ENCODE measurements at regions not wholly inside any gene's neighbourhood (a gene's known extent, or its start where the extent isn't known, plus 50 kb on each side); places are given as distances from the start of the nearest gene placed in this dataset.

DNA sequence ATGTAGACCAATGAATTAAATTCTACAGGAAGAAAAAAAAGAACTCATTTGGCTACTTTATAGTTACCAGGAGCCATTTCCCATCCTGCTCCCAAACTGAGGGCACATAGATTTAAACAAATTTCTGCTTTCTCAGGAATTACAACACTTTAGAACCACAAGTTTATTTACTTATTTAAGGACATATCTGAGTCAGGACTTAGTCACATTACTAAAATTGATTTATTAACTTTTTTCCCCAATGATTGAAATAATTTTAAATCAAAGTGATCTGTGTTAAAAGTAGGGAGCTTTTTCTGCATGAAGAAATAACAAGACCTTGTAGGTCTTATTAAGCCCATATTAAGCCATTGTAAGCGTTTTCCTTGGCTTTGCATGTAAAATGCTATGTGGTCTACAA lies 291.0 kb upstream of the HAND2 start:
- intact Hi-C loops (cut with DNase I): no loop called here
- DNase-seq (ENCODE audit: low spot score): no peak

- intact Hi-C loops (cut with DNase I): no loop called here
- DNase-seq (ENCODE audit: low spot score): no peak
Measured at GRCh38 chr4:173807347-173807746, 277.3 kb upstream of the HAND2 start.

DNA sequence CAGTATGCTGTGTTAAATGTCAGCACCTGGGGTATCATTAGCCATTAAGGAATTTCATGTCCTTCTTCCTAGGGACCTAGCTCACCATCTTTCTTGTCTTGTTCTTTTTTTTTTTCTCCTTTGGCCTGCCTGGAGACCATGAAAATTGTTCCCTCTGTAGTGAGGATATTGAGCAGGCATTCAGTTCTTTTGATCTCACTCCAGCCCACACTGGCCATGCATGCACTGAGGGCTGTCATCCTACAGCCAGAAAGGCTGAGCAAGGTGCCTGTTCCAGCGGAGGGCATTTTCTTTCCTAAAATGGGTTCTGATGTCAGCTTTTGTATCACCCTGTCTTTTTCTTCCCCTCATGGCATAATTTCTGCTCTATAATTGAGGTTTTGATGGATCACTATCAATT lies 275.9 kb upstream of the HAND2 start:
- intact Hi-C loops (cut with DNase I): no loop called here
- DNase-seq (ENCODE audit: low spot score): no peak

DNA sequence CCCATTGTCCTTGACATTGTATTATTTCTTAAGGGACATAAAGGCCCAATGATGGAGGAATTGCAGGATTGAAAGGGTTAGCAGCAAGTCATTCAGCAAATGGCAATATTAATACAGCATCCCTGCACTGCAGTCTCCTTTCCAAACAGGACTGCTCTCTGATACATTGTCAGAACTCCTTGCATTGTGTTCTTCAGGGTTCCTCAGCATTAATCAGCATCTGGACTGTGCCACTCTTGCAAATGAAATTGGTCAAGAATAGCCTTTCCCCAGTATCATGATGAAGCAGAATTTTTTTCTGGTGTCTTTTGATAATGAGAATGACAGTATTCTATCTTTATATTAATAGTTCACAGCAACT lies 272.6 kb upstream of the HAND2 start:
- no peak for DNase-seq (ENCODE audit: low spot score)
- intact Hi-C loops (cut with DNase I): no loop called here

GRCh38 chr4:173801876-173802661 lies 272.0 kb upstream of the HAND2 start:
- intact Hi-C loops (cut with DNase I): no loop called here
- DNase-seq (ENCODE audit: low spot score): no peak

DNA sequence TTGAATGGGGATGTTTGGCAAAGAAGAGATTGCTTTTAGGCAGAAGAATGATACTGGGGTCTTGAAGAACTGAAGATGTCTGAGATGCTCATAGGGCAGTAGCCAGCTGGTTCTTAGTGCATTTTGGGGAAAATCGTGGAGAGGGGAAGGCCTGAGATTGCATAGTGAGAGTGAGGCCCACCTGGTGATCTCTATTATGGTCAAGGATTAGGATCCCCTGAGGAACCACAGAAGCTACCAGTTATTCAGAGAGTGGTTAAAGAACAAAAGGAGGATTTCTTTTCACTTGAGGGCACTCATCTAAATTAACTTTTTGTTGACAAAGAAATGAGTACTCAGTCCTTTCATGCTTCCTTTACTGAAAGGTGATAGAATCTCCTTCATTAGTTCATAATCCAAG lies 271.3 kb upstream of the HAND2 start:
- intact Hi-C loops (cut with DNase I): no loop called here
- DNase-seq (ENCODE audit: low spot score): no peak

- intact Hi-C loops (cut with DNase I): no loop called here
- no peak for DNase-seq (ENCODE audit: low spot score)
Measured at GRCh38 chr4:173797296-173797695, 267.3 kb upstream of the HAND2 start.

DNA sequence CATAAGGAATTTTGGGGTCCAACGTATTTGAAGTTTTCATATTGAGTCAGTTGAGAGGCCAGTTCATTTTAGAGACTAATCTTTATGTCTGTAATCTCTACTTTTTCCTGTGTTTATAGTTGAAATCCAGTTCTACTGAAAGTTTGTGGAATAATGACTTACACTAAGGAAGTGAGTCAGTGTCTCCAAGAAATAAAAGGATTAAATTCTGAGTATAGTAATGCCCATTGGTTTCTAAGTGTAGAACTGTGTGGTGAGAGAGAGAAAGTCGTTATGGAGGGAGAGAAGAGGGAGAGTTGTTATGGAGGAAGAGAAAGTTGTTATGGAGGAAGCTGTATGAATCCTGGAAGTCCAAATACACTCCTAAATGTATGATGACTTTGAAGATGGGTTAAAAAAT lies 264.6 kb upstream of the HAND2 start:
- no peak for DNase-seq (ENCODE audit: low spot score)
- intact Hi-C loops (cut with DNase I): no loop called here

DNA sequence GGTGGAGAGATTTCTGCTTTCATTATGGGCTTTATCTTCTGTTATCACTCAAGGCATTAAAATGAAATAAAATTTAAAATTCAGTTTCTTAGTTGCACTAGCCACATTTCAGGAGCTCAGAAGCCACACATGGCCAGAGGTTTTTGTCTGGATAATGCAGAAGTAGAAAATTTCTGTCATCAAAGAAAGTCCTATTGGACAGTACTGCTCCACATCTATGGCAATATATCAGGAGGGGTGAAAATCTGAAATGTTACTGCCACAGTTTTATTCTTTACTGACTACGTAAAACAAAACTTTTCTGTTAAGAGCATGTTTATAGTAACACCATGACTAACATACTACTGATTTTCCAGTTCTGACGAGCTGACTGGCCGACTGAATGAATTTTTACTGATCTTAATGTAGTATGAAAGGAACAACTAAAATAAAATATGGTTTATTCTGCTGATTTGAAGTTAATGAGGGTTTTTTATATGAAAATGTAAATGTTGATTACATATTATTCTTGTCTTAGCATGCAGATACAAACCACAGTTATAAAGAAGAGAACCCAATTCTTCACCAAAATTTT lies 264.0 kb upstream of the HAND2 start:
- intact Hi-C loops (cut with DNase I): no loop called here
- no peak for DNase-seq (ENCODE audit: low spot score)

- intact Hi-C loops (cut with DNase I): no loop called here
- DNase-seq (ENCODE audit: low spot score): no peak
Measured at GRCh38 chr4:173782660-173783059, 252.6 kb upstream of the HAND2 start.

GRCh38 chr4:173777921-173778320 lies 247.9 kb upstream of the HAND2 start:
- no peak for DNase-seq (ENCODE audit: low spot score)
- intact Hi-C loops (cut with DNase I): no loop called here

GRCh38 chr4:173777421-173777820 lies 247.4 kb upstream of the HAND2 start:
- no peak for DNase-seq (ENCODE audit: low spot score)
- intact Hi-C loops (cut with DNase I): no loop called here

- no peak for DNase-seq (ENCODE audit: low spot score)
- intact Hi-C loops (cut with DNase I): no loop called here
Measured at GRCh38 chr4:173769568-173769967, 239.5 kb upstream of the HAND2 start.

GRCh38 chr4:173767650-173768049 lies 237.6 kb upstream of the HAND2 start:
- DNase-seq (ENCODE audit: low spot score): no peak
- intact Hi-C loops (cut with DNase I): no loop called here

DNA sequence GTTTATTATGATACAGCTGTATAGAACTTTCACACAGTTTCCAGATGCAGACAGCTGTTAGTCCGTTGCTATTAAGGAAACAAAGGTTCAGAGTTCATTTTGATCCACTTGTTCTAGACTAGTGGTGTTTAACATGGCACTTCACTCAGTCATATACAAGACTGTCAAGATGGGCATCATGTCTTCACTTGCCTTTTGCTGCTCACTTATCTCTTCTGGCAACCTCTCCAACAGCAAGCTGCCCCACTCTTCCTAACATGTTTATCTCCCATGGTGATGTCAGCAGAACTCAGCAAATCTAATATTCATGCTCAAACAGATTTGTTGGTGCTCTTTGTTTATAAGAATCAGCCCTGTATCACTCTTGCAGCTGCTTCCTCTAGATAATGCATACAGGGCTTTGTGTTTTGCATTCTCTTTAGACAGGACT lies 236.2 kb upstream of the HAND2 start:
- DNase-seq (ENCODE audit: low spot score): no peak
- intact Hi-C loops (cut with DNase I): no loop called here

- intact Hi-C loops (cut with DNase I): no loop called here
- DNase-seq (ENCODE audit: low spot score): no peak
Measured at GRCh38 chr4:173765751-173766150, 235.7 kb upstream of the HAND2 start.

GRCh38 chr4:173763389-173763788 lies 233.4 kb upstream of the HAND2 start:
- no peak for DNase-seq (ENCODE audit: low spot score)
- intact Hi-C loops (cut with DNase I): no loop called here

DNA sequence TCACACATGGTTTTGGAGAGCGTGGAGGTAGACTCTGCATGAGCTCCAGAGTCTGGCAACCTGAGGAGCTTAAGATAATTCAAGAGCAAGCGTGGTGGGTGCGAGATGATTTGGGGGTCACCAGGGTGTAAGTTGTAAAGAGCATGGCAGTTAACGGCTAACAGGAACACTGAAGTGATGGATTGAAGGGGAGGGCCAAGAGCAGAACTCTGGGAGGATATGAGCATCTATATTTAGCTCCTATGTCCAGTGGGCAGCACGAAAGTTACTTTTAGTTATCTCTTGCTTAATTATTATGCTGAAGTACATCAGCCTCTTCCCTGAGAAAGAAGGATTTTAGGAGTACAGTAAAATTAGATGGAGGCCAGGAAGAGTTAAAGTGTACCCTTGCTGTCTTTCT lies 231.9 kb upstream of the HAND2 start:
- DNase-seq (ENCODE audit: low spot score): no peak
- intact Hi-C loops (cut with DNase I): no loop called here

DNA sequence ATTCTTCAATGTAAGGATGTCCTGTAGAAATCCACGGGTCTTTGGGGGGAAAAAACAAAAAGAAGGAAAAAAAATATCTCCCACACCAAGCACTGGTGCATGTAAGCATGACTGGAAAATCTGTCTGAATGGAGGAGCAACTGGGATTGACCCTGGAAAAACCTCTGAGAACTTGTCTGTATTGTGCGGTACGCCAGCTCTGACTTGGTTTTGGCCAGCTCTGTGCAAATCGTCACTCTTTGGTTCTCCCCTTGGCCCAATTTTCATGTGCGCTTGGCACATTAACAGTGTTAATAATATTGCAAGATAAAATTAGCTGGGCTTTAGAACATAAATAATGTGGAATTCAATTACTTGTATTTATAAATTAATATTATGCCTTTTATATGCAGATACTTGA lies 231.2 kb upstream of the HAND2 start:
- intact Hi-C loops (cut with DNase I): no loop called here
- DNase-seq (ENCODE audit: low spot score): no peak

GRCh38 chr4:173758132-173758531 lies 228.1 kb upstream of the HAND2 start:
- intact Hi-C loops (cut with DNase I): no loop called here

DNA sequence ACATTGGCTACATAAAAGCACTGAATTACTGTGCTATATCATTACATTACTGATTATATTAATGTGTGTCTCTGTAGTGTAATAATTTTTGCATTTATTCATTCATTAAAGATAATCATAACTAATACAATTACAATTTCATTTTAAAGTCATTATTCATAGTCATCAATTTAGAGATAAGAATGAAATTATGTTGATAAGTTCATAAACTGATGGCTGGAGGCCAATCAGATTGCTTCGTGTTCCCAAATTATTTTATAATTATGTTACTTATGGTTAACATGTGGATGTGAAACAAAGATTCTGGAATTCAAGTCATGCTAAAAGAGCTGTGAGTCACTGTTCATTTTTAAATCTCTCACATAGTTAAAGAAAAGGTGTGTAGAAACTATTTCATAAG lies 223.4 kb upstream of the HAND2 start:
- no peak for DNase-seq (ENCODE audit: low spot score)
- intact Hi-C loops (cut with DNase I): no loop called here

More at GRCh38 chr4:173758132-173758531, 228.1 kb upstream of the HAND2 start:
- DNase-seq (ENCODE audit: low spot score): no peak

Data from cardiac septum (tissue), 1 donor.